Right lobe of liver (tissue), 6 donors: ENCODE measurements at regions not wholly inside any gene's neighbourhood (a gene's known extent, or its start where the extent isn't known, plus 50 kb on each side); places are given as distances from the start of the nearest gene placed in this dataset.
A peak's percentile ranks its signal among the peaks of the same experiment; 100 is the strongest.

Experiments used
- ATAC-seq, 4 donors: fragments of 200-7000 bp; cut with Tn5 transposase; one replicate each; pipeline ENCODE4 v1.9.1; 2020; ENCODE audit warnings: mild to moderate bottlenecking in 4 of 4, moderate library complexity in 4 of 4
- DNase-seq, 3 donors: peaks; one replicate each; pipeline ENCODE4 v3.0.0-alpha.2; 2020
- H3K27ac ChIP-seq, 3 donors: fragments of 200-600 bp; one replicate each; pipeline ENCODE4 v1.8.0; 2022
- H3K27me3 ChIP-seq, 2 donors: fragments of 200-600 bp; one replicate each; pipeline ENCODE4 v1.8.0; 2022
- H3K36me3 ChIP-seq, 4 donors: fragments of 200-600 bp; sonication (generic) in 1 of 4; one replicate each; pipeline versions ENCODE4 v1.5.1 to v1.8.0; 2017 to 2022; ENCODE audit warnings: control low read depth in 1 of 4
- H3K4me1 ChIP-seq, 4 donors: fragments of 200-600 bp; sonication (generic) in 1 of 4; one replicate each; pipeline versions ENCODE4 v1.5.1 to v1.8.0; 2017 to 2022; ENCODE audit warnings: control low read depth in 1 of 4
- H3K4me3 ChIP-seq, 3 donors: fragments of 200-600 bp; one replicate each; pipeline ENCODE4 v1.8.0; 2022
- H3K9me3 ChIP-seq, 4 donors: fragments of 200-600 bp; sonication (generic) in 1 of 4; one replicate each; pipeline versions ENCODE4 v1.5.1 to v1.8.0; 2017 to 2022; ENCODE audit warnings: control low read depth in 1 of 4
- CTCF ChIP-seq, 4 donors: fragments of 200-600 bp in 3 of 4; fragments of 450-650 bp in 1 of 4; IDR thresholded peaks; one replicate each; pipeline versions ENCODE4 v1.5.1 to v1.8.0; 2016 to 2022; ENCODE audit warnings: antibody characterized with exemption in 4 of 4, mild to moderate bottlenecking in 2 of 4
- POLR2A ChIP-seq: fragments of 450-650 bp; IDR thresholded peaks from one replicate; pipeline ENCODE4 v1.6.1; 2017; ENCODE audit warnings: antibody characterized with exemption, mild to moderate bottlenecking
- WGBS: methylation state at CpG from one replicate; pipeline ENCODE4 v1.1.6; 2018; ENCODE audit warnings: low coverage, low lambda C conversion rate; ENCODE audit not compliant: insufficient coverage; ENCODE audit errors: missing lambda C conversion rate; 5-methylcytosine and 5-hydroxymethylcytosine counted together
- intact Hi-C, 2 donors: fragments of 100-400 bp; cut with DNase I; formaldehyde crosslinking; loops; one replicate each; pipeline versions ENCODE4 v1.11.2 to v1.14.1; 2022
- donor health status: DM: no; HTN: yes; CAD: no.
- donor health status: DM: no; HTN: no; CAD: no.
- donor health status: DM: no; HTN: no; CAD: no.
- donor health status: DM: no; HTN: yes; CAD: no.
- donor health status: DM: no; HTN: yes; CAD: no.

GRCh38 chr11:128342511-128343134 is 244.7 kb downstream of the ETS1 start:
- 43% methylated on average over 7 of the region's 7 CpGs for WGBS
- ATAC-seq (peak; percentile 48 to 87 (median 65)), DNase-seq (peak in 1 of 3 donors; percentile 28)
- Histone ChIP-seq H3K9me3 (no peaks in the 10 kb centered on the region), H3K36me3 (no peaks in the 10 kb centered on the region), H3K4me3 (no peak overlapping the region), H3K27ac (peak overlapping the region in 2 of 3 donors; percentile 8 to 38), H3K27me3 (no peaks in the 10 kb centered on the region), H3K4me1 (no peaks in the 10 kb centered on the region)
- intact Hi-C loops: no loop called here
- no peak for TF ChIP-seq POLR2A
- TF ChIP-seq CTCF (IDR thresholded peaks at IDR 0.05): no peak

GRCh38 chr11:128341280-128342248 is 245.8 kb downstream of the ETS1 start:
- Histone ChIP-seq H3K27me3 (no peaks in the 10 kb centered on the region), H3K9me3 (no peaks in the 10 kb centered on the region), H3K27ac (peak overlapping the region in 2 of 3 donors; percentile 22 to 38), H3K4me3 (no peak overlapping the region), H3K36me3 (no peaks in the 10 kb centered on the region), H3K4me1 (no peaks in the 10 kb centered on the region)
- WGBS: 55% methylated on average over 17 of the region's 22 CpGs
- intact Hi-C loops: no loop called here
- ATAC-seq (peak; percentile 33 to 57 (median 40)), DNase-seq (no peak)
- no peak for TF ChIP-seq POLR2A
- TF ChIP-seq CTCF (IDR thresholded peaks at IDR 0.05): no peak

GRCh38 chr11:128339792-128340191 is 247.6 kb downstream of the ETS1 start:
- Histone ChIP-seq H3K27ac (no peak overlapping the region), H3K4me3 (no peak overlapping the region), H3K9me3 (no peaks in the 10 kb centered on the region), H3K36me3 (no peaks in the 10 kb centered on the region), H3K4me1 (peaks cover 0 to 6% (median 0%) of the 10 kb centered on the region in 4 donors), H3K27me3 (no peaks in the 10 kb centered on the region)
- ATAC-seq (no peak), DNase-seq (no peak)
- intact Hi-C loops: no loop called here
- TF ChIP-seq CTCF (IDR thresholded peaks at IDR 0.05): no peak
- TF ChIP-seq POLR2A: no peak
- 68% methylated on average over 6 of the region's 6 CpGs for WGBS

GRCh38 chr11:128338811-128339210 is 248.5 kb downstream of the ETS1 start:
- TF ChIP-seq CTCF (IDR thresholded peaks at IDR 0.05): no peak
- no peak for TF ChIP-seq POLR2A
- Histone ChIP-seq H3K27me3 (no peaks in the 10 kb centered on the region), H3K4me3 (no peak overlapping the region), H3K9me3 (no peaks in the 10 kb centered on the region), H3K4me1 (peaks cover 0 to 6% (median 0%) of the 10 kb centered on the region in 4 donors), H3K27ac (no peak overlapping the region), H3K36me3 (no peaks in the 10 kb centered on the region)
- ATAC-seq (no peak), DNase-seq (no peak)
- WGBS: 85% methylated on average over 3 of the region's 3 CpGs
- intact Hi-C loops: no loop called here
